ENCODE measurements at regions not wholly inside any gene's neighbourhood (a gene's known extent, or its start where the extent isn't known, plus 50 kb on each side); places are given as distances from the start of the nearest gene placed in this dataset.
"Not testable (repeated sequence)": the region's sequence is repeated elsewhere in the genome, so short reads cannot be mapped to it uniquely, and the experiment has no call there.

DNA sequence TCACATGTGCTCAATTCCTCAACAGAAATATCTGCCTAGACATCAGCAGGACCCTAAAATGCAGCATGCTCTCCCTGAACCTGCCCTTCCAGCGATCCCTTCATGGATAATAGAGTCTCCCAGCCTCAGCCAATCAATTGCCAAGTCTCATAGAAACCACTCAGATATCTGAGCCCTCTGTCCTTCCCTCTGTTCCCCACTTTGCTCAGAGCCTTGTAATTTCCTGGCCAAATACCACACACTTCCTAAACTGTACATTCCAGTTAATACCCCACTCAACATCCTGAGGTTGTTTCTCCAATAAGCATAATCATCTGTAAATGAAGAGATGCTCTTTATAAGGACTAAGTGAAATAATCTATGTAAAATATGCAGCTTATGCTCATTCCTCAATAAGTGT lies 59.3 kb upstream of the PTGFRN start:
- DNase-seq (ENCODE audit: low spot score in 2 of 2) = no peak
- no peak for FAIRE-seq

DNA sequence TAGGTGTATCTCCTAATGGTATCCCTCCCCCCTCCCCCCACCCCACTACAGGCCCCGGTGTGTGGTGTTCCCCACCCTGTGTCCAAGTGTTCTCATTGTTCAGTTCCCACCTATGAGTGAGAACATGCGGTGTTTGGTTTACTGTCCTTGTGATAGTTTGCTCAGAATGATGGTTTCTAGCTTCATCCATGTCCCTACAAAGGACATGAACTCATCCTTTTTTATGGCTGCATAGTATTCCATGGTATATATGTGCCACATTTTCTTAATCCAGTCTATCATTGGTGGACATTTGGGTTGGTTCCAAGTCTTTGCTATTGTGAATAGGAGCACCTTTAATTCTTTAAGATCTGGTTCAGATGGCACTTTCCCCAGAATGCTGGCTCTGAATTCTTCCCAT lies 58.5 kb upstream of the PTGFRN start:
- not testable (repeated sequence) for DNase-seq (ENCODE audit: low spot score in 2 of 2); FAIRE-seq

DNA sequence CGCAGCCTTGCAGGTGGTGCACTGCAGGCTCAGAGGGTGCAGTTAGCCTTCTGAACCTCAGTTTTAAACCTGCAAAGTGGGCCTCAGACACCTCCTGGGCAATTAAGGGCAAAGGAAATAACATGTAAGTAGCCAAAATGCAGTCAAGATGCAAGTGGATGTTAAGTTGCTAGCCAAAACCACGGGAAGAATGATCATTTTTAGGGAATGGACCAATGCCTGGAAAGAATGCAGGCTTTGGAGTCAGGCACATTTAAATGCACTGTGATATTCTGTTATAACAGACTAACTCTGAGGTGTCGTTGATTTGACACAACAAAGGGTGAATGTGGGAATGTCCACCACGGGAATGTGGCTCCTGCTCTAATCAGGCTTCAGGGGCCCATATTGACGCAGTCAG lies 57.9 kb upstream of the PTGFRN start:
- DNase-seq (ENCODE audit: low spot score in 2 of 2) (no peak), FAIRE-seq (no peak)

DNA sequence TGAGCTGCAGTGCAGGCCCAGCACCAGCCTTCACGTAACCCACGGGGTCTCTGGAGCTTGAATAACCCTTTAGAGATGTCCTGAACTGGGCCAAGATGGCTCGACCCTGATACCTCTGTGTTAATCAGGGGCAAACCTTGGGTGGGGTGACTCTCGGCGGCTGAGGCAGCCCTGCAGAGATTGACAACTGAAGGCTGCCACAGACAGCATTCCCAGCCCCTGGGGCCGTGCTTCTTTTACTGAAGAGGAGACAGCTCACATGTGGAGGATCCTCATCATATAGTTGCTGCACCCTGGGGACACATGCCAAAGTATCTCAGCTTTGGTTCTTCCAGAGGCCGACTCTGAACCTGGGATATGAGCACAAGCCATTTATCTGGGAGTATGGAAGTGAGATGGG lies 57.3 kb upstream of the PTGFRN start:
- DNase-seq (ENCODE audit: low spot score in 2 of 2) = no peak
- FAIRE-seq = no peak

DNA sequence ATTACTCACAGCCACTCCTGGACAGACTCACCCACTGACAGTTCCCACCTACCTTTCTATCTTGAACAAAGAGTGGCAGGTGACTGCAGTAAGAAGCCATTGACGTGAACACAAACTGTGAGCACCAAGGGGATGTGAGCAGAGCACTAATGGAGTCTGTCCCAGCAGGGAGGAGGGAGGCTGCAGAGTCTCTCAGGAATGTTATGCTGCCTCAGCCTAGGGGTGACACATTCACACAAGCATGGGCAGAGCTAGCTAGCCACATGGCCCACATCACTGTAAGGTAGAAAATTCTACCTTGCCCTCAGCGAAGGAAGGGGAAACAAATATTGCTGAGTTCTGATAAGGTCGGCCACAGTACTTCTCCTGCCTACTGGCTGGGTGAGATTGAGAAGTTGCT lies 56.8 kb upstream of the PTGFRN start:
- no peak for FAIRE-seq
- DNase-seq (ENCODE audit: low spot score in 2 of 2) = no peak

DNA sequence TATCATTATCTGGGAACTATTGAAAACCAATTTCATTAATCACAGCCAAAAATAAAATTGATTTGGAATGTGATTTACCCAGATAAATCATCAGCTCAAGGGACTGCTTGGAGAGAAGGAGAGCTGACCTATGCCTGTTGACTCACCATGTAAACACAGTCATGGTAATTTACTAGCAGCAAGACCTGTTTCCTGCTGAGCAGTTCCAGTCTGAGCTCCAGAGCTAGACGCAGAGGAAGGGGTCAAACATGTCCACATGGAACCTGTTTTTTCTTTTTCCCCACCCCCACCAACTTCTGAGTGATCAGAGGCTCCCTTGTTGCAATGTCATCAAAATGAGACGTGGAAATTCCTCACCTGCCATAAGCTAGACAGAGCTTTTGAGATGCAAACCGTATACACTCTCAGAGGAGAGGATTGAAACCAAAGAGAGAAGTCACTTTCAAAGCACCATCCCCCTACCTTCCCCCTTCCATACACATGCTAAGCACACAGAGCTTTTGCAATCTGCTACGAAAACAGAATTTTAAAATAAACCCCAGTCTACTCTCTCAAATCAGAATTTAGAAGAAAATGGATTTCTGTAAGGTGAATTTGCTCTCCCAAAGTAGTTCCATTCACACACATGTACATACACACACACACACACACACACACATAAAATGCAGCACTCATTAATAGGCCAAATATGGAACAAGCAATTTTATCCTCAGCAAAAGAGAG lies 55.9 kb upstream of the PTGFRN start:
- FAIRE-seq (no peak), DNase-seq (ENCODE audit: low spot score in 2 of 2) (no peak)

DNA sequence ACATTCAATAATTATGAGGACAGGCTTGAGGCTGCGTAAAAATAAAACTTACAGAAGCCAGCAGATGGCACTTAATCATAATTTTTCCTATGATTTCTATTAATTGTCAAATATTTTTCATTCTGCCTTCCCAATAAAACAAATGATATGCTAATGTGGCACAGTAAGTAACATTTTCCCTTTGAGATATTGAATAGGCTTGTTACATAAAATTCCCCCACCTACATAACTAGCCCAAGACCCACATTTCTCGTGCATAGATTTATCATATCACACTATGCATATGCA lies 55.4 kb upstream of the PTGFRN start:
- FAIRE-seq = no peak
- DNase-seq (ENCODE audit: low spot score in 2 of 2) = no peak

DNA sequence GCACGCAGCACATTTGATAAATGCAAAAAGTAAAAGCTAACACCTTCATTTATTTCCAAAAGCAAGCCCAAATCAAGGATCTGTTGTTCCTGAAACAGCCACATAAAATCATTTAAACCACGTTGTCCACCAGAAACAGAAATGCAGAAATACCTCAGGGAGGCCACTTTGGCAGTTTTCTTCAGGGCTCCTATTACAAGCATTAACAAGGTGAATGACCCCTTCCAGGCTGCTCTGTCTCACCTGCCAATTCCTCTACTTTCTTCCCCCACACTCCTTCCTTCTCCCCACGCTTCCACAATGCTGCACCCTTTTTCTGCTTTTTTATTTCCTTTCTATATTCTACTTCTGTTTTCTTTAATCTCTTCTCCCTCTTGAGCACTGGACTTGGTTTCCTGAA lies 55.0 kb upstream of the PTGFRN start:
- FAIRE-seq (no peak), DNase-seq (ENCODE audit: low spot score in 2 of 2) (no peak)

DNA sequence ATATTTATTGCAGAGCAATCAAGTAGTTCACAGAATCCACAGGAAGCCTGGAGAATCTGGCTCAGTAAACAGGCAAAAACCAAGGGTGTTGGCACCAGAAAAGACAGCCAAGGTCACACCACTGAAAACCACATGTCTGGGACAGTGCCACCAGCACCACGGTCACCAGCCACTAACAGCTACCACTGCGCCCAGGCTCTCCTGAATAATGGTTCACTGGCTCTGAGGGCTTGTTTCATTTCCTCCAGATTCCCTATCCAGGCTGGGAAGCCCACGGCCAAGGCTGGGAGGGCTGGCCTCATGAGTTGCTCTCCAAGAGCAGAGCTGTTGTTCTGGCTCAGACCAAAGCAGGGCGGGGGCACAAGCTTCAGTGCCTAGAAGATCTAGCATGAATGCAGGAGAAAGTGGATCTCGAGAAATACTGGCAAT lies 54.5 kb upstream of the PTGFRN start:
- DNase-seq (ENCODE audit: low spot score in 2 of 2) = no peak
- no peak for FAIRE-seq

DNA sequence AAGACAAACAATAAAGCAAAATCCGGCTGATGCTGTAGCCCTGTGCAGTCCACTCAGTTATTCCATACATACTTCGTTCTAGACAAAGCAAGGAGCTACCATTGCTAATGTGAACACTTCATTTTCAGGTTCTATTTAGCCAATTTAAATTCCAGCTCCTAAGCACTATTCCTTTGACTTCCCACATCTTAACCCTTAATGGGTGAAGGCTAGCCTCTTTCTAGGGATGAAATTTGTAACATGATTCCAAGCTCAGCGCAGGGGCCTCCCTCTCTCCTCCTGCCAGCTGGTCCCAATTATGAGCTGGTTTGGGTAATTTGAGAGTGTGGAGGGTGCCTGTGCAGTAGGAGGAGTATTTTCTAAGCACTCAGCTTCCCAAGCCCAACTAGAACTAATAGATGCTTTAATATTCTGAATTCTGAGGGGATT lies 53.9 kb upstream of the PTGFRN start:
- DNase-seq (ENCODE audit: low spot score in 2 of 2) (no peak), FAIRE-seq (no peak)

DNA sequence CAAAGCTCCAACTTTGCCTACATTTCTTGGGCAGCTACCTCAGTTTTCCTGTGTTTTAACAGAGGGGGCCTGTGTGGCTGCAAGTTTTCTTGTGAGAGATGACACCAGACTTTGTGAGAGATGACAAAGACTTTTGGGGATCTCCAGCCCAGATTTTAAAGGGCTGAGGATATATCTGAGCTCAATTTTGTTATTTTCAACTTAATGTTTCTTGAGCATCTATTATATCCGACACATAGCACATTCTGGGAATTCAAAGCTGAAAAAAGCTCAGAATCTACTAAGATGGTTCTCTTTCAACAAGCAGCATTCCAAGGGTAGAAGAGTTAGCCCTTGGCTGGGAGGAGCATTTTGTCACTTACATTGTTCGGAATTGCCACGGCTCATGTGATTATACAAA lies 53.4 kb upstream of the PTGFRN start:
- FAIRE-seq = no peak
- DNase-seq (ENCODE audit: low spot score in 2 of 2) = no peak

DNA sequence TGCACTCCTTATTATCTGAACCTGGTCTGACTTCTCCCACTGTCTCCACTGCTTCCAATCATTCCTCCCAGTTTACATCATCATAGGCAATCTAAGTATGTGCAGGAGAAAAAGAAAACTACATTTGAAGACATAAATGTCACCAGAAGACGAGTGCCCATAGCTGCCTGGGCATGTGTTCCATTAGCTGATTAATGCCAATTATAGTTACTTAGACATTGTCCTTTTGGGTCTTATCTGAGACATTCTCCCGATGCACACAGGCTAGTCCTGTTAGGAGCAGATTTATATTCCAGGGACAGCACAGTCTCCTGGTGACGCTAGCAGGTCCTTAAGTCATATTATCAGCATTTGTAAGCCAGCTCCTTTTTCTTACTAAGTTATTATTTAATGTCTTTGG lies 52.6 kb upstream of the PTGFRN start:
- FAIRE-seq (no peak), DNase-seq (ENCODE audit: low spot score in 2 of 2) (no peak)

Measured in frontal cortex (tissue), 3 donors.